Osteoblast (primary cell): ENCODE measurements at regions not wholly inside any gene's neighbourhood (a gene's known extent, or its start where the extent isn't known, plus 50 kb on each side); places are given as distances from the start of the nearest gene placed in this dataset.
"Not testable (repeated sequence)": the region's sequence is repeated elsewhere in the genome, so short reads cannot be mapped to it uniquely, and the experiment has no call there.

ENCODE experiments used
- DNase-seq: peaks from one replicate; pipeline ENCODE4 v3.0.0; 2011; ENCODE audit warnings: low spot score, mixed read lengths; ENCODE audit not compliant: insufficient read length; ENCODE audit errors: missing footprints
- H2AFZ ChIP-seq: 2 replicates; pipeline ENCODE4 v1.6.0; 2011; ENCODE audit warnings: mild to moderate bottlenecking, low read length
- H3K27ac ChIP-seq: 2 replicates; pipeline ENCODE4 v1.5.1; 2011; ENCODE audit warnings: mild to moderate bottlenecking, low read depth, low read length, moderate library complexity
- H3K27me3 ChIP-seq: 2 replicates; pipeline ENCODE4 v1.6.0; 2012; ENCODE audit warnings: mild to moderate bottlenecking, control low read depth, inconsistent platforms, low read length, moderate library complexity; ENCODE audit not compliant: insufficient read depth
- H3K36me3 ChIP-seq: 2 replicates; pipeline ENCODE4 v1.5.1; 2011; ENCODE audit warnings: mild to moderate bottlenecking, low read length, control low read depth, moderate library complexity; ENCODE audit not compliant: insufficient read depth
- H3K4me1 ChIP-seq: 2 replicates; pipeline ENCODE4 v1.5.1; 2011; ENCODE audit warnings: mild to moderate bottlenecking, low read length, control low read depth, moderate library complexity; ENCODE audit not compliant: insufficient read depth
- H3K4me2 ChIP-seq: 2 replicates; pipeline ENCODE4 v1.6.0; 2011; ENCODE audit warnings: mild to moderate bottlenecking, low read length; ENCODE audit not compliant: insufficient read depth
- H3K4me3 ChIP-seq: fragments of 200-600 bp; sonication (generic); 3 replicates; pipeline ENCODE4 v1.5.1; 2012; ENCODE audit warnings: mild to moderate bottlenecking, low read length, inconsistent platforms; ENCODE audit not compliant: insufficient read depth
- H3K79me2 ChIP-seq: 2 replicates; pipeline ENCODE4 v1.6.0; 2012; ENCODE audit warnings: mild to moderate bottlenecking, low read length, control low read depth, inconsistent platforms; ENCODE audit not compliant: insufficient read depth
- H3K9me3 ChIP-seq: 2 replicates; pipeline ENCODE4 v1.5.1; 2011; ENCODE audit warnings: low read depth, low read length, control low read depth
- H4K20me1 ChIP-seq: 2 replicates; pipeline ENCODE4 v1.6.0; 2012; ENCODE audit warnings: mild to moderate bottlenecking, low read length, control low read depth; ENCODE audit not compliant: insufficient read depth
- TF ChIP-seq, protein P1 (sequence below): IDR thresholded peaks from 2 replicates; pipeline ENCODE4 v1.5.1; 2011; ENCODE audit warnings: mild to moderate bottlenecking, low read depth, low read length, moderate library complexity; ENCODE audit errors: extremely low read depth

DNA sequence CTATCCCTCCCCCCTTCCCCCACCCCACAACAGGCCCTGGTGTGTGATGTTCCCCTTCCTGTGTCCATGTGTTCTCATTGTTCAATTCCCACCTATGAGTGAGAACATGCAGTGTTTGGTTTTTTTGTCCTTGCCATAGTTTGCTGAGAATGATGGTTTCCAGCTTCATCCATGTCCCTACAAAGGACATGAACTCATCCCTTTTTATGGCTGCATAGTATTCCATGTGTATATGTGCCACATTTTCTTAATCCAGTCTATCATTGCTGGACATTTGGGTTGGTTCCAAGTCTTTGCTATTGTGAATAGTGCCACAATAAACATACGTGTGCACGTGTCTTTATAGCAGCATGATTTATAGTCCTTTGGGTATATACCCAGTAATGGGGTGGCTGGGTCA is 52.3 kb upstream of the MAN1A2 start:
- not testable (repeated sequence) for H3K4me1 ChIP-seq, H3K4me2 ChIP-seq, DNase-seq, H4K20me1 ChIP-seq, H2AFZ ChIP-seq, H3K27ac ChIP-seq, H3K79me2 ChIP-seq, H3K27me3 ChIP-seq, H3K4me3 ChIP-seq, H3K36me3 ChIP-seq, H3K9me3 ChIP-seq

DNA sequence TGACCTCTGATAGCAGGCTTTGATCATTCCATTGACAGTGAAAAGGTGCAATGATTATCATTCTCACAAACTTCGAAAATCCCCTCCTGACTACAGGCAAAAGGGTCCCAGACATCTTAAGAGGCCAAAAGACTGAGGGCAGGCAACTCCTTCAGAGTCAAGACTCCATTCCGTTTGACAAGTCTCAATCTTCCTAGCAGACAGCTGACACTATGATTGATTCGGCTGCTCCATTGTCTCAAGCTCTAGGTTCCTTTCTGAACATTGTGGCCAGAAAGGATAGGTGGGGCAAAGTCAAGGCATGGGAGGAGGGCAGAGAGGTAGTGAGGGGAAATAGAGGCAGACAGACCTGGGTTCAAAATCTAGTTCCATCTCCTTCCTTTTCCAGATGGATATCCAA is 53.7 kb upstream of the MAN1A2 start:
- Histone ChIP-seq H3K9me3 (no peaks in the 10 kb centered on the region), H3K4me3 (no peak overlapping the region), H3K27me3 (peaks cover 2% of the 10 kb centered on the region), H3K79me2 (no peaks in the 10 kb centered on the region), H3K36me3 (no peaks in the 10 kb centered on the region), H2AFZ (no peak overlapping the region), H4K20me1 (no peaks in the 10 kb centered on the region), H3K27ac (no peak overlapping the region), H3K4me1 (no peaks in the 10 kb centered on the region), H3K4me2 (no peak overlapping the region)
- TF ChIP-seq, protein P1, sequence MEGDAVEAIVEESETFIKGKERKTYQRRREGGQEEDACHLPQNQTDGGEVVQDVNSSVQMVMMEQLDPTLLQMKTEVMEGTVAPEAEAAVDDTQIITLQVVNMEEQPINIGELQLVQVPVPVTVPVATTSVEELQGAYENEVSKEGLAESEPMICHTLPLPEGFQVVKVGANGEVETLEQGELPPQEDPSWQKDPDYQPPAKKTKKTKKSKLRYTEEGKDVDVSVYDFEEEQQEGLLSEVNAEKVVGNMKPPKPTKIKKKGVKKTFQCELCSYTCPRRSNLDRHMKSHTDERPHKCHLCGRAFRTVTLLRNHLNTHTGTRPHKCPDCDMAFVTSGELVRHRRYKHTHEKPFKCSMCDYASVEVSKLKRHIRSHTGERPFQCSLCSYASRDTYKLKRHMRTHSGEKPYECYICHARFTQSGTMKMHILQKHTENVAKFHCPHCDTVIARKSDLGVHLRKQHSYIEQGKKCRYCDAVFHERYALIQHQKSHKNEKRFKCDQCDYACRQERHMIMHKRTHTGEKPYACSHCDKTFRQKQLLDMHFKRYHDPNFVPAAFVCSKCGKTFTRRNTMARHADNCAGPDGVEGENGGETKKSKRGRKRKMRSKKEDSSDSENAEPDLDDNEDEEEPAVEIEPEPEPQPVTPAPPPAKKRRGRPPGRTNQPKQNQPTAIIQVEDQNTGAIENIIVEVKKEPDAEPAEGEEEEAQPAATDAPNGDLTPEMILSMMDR, result no peak
- DNase-seq, result no peak

DNA sequence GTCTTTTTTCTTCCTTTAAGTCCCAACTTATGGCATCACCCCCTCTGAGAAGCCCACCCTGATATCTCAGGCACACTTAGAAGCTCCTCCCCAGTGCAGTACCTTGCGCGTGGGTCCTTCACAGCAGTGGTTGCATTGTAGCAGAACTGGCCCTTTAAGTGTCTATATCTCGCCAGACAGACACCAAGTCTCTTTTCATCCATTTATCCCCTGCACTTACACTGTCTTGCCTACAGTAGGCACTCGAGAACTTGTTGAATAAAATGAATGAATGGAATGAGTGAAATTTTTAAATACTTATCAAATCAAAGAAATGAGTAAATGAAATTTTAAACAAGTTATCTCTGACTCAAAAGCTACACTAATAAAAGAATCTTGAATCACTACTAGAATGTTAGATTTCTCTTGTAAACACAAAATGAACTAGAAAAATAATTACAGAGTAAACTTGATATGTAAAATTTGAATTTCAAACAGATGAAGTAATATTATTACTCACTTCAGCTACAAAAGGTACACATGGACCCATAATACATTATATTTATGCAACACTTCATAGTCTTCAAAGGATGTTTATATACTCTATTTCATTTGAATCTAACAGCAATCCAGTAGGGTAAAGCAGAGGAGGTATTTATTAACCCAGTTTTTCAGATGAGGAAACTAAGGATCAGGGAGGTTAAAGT is 54.7 kb upstream of the MAN1A2 start:
- H3K27ac ChIP-seq, result no peak overlapping the region
- TF ChIP-seq, protein P1, result peak; percentile 63
- no peaks in the 10 kb centered on the region for H3K36me3 ChIP-seq
- H3K27me3 ChIP-seq, result peaks cover 2% of the 10 kb centered on the region
- no peak overlapping the region for H3K4me3 ChIP-seq
- H4K20me1 ChIP-seq, result no peaks in the 10 kb centered on the region
- no peaks in the 10 kb centered on the region for H3K9me3 ChIP-seq
- H3K4me2 ChIP-seq, result no peak overlapping the region
- no peaks in the 10 kb centered on the region for H3K79me2 ChIP-seq
- H3K4me1 ChIP-seq, result no peaks in the 10 kb centered on the region
- H2AFZ ChIP-seq, result peak overlapping the region; percentile 51
- no peak for DNase-seq

DNA sequence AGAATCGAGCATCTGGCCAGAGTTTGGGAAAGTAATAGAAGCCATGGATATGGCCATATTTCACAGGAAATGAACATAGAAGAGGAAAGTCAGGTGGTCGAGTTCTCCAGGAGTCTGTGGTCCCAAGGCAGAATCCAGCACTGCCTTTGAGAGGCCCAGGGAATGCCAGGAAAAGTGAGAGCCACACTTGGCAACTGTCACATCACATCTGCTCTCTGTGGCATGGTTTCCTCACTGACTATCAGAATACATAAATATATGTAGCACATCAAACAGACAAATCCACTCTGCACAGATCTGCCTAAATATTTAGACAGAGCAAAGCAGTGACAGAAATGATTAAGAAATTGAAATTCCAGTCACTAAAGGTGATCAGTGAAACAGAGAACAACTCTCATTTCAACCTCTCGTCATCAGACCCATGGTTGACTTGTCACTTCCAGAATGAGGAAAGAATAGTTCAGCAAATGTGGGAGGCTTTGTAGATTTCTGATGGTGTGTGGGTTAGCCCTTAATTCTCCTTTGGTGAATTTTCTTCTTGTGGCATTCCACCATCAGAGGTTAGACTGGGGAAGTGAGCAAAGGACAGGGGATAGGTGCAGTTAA is 58.8 kb upstream of the MAN1A2 start:
- no peaks in the 10 kb centered on the region for H3K4me1 ChIP-seq
- no peak overlapping the region for H2AFZ ChIP-seq
- TF ChIP-seq, protein P1, result no peak
- no peak overlapping the region for H3K4me3 ChIP-seq
- H3K36me3 ChIP-seq, result no peaks in the 10 kb centered on the region
- peaks cover 2% of the 10 kb centered on the region for H3K27me3 ChIP-seq
- no peaks in the 10 kb centered on the region for H3K9me3 ChIP-seq
- no peaks in the 10 kb centered on the region for H4K20me1 ChIP-seq
- no peaks in the 10 kb centered on the region for H3K79me2 ChIP-seq
- no peak for DNase-seq
- H3K4me2 ChIP-seq, result no peak overlapping the region
- H3K27ac ChIP-seq, result no peak overlapping the region
